CD4-positive, alpha-beta T cell treated with Interleukin-4 for 4 hours (primary cell): ENCODE measurements at regions not wholly inside any gene's neighbourhood (a gene's known extent, or its start where the extent isn't known, plus 50 kb on each side); places are given as distances from the start of the nearest gene placed in this dataset.
A peak's percentile ranks its signal among the peaks of the same experiment; 100 is the strongest.

Experiments used
- DNase-seq: peaks from one replicate; pipeline ENCODE4 v3.0.0-alpha.2; 2020

DNA sequence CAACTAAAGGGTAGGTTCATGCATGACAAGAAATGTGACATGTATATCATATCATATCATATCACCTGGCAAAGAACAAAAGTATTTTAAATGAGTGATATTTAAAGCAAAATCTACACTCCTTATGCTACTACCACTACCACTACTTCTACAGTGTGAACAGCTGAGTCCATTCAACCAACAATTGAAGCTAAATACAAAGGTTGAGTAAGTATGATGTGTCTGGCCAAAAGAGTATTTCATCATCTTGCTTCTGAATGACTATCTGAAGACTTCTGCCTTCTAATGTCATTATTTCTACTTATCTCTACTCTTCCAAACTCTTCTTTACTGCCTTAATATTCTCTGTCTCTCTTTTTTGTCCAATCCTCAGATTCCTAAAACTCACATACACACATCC is 292.6 kb upstream of the CAND1 start:
- no peak for DNase-seq

DNA sequence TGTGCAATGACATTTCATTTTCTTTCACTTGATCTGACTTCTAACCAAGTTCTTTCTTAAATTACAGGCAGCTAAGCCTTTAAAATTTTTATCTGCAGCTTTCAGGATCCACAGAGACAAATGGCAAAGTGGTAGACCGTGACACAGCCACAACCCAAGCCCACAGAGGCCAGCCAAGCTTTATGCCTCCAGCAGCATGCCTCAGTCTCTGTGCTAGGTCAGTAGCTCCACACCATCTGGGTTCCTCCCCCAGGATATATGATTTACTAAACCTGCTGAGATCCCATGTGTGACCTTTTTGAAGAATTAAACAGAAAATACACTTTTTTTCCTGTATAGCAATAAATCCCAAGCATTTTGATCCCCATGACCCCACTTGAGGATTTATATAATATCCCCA is 290.4 kb upstream of the CAND1 start:
- no peak for DNase-seq

DNA sequence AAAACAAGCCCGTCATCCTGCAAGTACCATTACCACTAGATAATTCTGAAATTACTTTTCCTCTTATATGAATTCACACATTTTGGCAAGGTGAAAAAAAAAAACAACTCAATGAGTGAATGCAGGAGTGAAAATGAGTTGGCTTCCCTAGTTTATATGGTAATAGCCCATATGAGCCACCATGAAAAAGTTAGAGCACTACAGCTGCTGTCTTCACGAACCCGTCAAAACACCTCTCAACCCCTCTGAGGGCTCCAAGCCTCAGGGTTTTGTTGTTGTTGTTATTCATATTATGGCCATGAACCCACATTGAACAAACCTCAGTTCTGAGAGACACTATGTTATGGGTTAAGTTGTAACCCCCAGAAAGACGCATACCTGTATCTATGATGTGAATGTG is 289.9 kb upstream of the CAND1 start:
- no peak for DNase-seq

DNA sequence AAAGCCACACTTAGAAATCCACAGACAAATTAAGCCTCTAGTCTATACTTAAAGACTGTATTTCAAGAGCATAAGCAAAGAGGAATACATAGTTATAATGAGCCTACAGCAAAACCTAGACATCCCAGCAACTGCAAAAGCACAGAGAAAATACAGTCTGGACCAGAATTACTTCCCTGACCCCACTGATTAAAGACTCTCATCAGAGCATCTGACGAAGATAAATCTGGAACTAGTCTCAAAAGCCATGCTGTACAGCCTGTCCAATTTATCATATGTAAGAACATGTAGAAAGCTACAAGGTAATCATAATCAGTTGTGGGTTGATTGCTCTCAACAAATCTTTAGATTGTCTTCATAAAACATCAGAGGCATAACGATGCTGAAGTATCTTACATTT is 285.1 kb upstream of the CAND1 start:
- no peak for DNase-seq

DNA sequence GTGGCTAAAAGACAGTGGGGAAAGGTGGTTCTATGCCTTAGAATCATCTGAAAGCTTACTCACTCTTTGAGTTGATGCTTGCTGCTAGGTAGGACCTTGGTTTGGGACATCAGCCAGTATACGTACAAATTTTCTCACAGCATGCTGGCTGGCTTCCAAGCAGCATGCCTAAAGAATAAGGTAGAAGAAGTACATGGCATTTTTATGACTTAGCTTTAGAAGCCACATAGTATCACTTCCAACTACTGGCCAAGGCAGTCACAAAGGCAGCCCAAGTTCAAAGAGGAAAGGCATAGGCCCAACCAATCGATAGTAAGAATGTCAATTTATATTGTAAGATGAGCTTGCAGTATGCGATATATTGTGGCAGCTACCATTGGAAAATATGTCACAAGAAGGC is 284.2 kb upstream of the CAND1 start:
- DNase-seq, result no peak

DNA sequence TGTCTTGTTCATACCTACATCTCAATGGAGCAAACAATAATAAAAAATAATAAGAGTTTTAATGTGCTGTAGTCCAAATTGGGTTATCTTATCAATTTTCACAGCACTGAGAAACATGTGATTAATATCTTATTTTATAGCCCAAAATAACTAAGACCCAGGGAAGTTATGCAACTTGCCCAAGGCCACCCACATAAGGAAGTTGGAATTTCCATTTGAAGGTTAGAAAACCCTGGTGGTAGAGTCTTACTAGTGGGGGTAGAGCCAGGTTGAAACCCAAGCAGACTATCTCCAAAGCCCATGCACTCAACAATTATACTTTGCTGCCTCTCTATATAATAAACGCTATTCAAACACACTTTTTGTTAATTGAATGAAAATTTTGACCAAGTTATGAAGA is 270.0 kb upstream of the CAND1 start:
- DNase-seq, result no peak

DNA sequence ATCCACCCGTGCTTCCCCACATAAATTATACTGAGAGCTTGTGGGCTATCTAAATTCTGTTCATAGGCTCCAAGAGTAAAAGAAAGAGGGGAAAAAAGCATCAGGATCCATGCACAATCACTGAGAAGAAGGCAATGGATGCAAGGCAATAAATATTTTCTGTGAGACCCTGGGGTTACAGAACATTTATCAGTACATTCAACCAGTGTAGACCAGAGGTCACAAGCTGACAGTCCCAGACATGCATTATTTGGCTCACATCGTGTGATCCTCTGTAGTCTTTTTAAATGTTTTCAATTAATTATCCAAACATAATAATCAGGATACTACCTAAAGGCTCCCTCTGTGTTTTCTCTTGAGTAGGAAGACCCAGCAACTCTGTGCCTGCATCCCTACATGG is 267.9 kb upstream of the CAND1 start:
- no peak for DNase-seq

DNA sequence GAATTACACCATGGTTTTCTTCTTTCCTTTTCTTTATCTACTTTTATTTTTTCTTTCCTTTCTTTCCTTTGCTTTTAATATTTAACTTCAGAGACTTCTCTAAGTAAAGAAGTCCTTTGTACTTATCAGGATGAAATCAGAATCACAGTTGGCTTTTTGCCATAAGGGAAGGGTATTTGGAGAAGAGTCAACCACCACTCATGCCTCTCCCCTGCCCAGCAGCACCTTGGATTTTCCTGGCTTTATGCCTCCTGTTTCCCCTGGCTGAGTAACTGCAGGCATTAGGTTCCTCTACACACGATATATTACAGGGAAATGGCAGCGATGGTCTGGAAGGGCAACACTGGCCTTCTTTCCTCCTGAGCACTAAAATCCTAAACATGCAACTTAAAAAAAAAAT is 266.4 kb upstream of the CAND1 start:
- DNase-seq, result no peak

DNA sequence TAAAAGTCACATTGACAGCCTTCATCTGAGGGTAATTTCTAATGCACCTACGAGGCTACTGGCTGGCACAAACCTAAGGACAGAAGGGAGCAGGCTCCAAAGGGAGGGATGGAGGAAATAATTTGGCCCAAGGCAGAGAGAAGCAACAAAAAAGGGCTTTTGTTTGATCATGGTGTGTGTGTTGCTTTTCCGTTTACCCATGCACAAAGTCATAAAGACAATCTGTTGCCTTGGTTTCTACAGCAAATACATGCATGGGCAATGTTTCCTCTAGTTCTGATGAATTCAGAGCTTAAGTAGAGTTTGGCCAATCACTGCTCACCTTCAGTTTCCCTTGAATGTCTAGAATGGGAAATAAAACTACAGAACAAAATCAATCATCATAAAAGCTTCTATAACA is 262.5 kb upstream of the CAND1 start:
- DNase-seq, result no peak

DNA sequence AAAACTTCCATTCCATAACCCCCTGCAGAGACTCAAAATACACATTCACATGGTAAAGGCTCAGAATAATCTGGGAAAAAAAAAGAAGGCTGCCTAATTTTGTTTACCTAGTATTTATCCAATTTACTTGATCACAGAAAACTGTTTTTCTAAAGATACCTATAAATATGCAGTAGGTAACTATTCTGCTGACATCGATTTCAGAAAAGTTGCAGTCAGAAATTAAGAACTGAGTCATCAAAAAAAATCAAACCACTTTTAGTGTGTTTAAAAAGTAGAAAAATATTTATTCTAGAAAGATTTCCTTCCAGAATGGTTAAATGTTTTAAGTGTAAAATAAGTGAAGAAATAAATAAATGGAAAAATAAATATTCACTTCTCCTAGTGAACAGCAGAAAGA is 254.5 kb upstream of the CAND1 start:
- DNase-seq, result no peak

DNA sequence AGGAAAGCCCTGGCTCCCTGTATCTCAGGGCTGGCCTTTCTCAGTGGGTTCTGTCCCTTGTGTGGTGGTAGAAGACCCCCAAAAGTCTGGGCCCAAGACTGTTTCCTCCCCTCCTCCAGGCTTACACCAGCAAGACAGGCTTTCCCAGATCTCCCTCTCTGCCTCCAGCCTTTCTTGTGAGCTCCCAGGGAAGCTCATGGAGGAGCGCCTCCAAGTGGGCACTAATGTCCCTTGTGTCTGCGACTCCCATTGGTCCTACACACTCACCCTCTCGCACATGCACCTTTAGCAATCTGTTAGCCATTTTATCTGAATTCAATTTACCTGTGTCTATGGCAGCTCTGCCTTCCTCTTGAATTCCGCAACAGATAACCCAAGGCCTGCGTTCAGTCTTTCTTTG is 251.1 kb upstream of the CAND1 start:
- no peak for DNase-seq

DNA sequence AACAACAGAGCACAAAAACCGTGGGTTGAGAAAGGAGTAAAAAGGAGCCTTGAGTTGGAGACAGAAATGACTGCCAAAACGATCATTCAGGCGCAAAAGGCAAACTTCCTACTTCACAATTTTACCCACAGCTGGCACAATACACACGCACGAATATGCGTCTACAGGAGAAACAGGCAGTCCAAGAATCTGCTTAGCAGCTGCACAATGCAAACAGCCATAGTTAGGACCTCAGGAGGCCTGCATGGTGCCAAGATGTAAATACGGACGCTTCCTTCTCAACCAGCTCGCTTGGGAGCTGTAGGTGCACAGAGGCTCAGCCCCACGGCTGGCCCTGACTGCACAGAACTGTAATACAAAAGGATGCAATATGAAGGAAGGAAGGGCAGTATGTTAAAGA is 250.1 kb upstream of the CAND1 start:
- DNase-seq, result no peak

DNA sequence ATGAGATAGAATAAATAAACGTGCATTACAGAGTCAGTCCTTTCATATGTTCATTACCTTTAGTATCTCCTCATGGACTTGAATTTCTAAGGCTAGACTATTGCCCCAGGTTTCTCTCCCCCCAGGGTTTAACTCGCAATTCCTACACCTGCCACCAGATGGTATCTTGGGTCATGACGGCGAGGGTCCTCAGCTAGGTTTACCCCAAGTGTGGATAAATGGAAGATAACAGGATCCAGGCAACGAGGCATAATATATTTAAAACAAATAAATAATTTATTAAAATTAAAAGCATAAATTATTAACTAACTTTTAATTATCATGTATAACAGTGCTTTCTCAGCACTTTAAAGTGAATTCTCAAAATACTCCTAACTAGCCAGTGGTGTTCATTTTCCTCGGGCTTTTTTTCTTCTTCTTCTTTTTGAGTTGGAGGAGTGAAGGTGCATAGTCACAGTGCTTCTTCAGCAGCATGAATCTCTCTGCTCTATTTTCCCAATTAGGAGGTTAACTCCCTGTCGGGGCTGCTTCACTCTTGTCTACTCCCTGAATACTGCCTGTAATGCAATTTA is 243.5 kb upstream of the CAND1 start:
- peak; percentile 22 for DNase-seq

DNA sequence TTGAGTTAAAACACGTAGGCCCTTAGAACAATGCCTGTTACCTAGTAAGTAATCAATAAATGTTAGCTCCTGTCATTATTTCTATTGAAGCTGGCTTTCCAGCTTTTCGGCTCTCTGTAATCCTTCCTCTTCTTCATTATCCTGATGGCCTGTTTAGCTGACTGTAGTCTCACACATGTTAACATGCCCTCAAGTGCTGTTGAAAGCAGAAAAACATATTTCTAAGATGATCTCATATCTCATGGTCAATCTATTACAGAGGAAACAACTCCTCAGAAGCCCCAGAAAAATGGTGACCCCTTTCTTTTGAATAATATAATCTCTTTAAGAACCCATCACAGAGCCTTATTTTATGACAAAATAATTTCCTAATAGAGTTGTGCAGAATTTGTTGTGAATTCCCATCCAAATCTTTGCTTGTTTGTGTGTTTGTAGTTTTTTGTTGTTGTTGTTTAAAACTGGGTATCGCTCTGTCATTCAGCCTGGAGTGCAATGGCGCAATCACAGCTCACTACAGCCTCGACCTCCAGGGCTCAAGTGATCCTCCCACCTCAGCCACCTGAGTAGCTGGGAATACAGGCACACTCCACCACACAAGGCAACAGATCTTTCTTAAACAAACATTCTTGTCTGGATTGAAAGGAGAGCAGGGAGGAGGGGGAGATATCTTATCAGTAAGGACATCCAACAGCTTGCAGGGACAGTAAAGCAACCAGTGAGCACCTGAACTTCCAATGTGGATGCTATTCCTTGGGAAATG is 242.5 kb upstream of the CAND1 start:
- DNase-seq, result no peak

DNA sequence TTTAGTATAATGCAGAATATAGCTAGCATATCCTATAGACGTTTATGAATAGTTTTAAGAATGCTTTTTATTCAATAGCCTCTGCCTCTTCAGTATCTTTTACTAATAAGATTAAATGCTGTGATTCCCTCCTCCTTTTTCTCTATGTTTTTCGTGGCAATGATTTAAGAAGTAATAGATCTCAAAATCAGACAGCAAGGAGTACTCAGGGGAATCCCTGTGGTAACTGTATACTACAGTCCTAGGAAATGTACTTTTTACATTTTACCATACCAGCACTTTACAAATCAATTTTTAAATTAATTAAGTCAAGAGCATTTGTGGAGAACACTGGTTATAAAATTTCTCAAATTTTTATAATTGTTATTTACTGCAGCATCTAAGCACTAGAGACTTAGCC is 240.6 kb upstream of the CAND1 start:
- no peak for DNase-seq

DNA sequence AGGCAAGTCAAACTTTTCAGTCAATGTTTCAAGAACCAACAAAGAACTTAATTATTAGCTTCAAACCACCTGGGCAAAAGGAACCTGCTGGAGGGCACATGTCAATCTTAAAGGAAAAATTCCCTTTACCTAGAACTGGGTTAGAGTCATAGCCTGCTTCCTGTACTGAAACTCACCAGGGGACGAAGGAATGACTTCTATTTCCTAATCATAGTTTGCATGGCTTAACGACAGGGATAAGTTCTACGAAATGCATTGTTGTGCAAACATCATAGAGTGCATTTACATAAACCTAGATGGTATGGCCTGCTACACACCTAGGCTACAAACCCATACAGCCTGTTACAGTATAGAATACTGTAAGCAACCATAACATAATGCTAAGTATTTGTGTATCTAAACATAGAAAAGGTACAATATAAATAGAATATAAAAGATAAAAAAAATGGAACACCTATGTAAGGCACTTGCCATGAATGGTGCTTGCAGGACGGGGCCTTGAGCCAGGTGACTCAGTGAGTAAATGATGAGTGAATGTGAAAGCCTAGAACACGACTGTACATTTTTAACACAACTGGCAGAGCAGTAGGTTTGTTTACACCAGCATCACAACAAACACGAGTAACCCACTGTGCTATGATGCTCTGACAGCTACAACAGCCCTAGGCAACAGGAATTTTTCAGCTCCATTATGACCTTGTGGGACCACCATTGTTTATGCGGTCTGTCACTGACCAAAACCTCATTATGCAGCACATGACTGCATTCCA is 234.9 kb upstream of the CAND1 start:
- no peak for DNase-seq

DNA sequence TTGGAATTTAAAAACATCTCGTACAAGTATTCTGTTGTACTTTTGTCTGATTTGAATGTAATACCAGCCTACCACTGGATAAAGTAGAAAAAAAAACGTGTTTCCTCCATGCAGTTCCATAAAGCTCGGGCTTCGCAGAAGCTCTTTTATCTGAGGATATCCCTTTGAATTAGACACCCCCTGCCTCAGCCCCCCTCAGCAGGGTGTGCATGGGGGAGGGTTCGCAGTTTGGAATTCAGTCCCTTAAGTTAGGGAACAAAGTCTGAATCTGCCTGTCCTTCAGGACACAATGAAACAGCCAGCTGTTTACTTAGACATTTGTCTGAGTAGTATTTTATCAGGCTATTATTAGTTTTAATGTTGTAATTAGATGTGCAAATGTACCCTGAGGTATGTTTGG is 234.0 kb upstream of the CAND1 start:
- no peak for DNase-seq

DNA sequence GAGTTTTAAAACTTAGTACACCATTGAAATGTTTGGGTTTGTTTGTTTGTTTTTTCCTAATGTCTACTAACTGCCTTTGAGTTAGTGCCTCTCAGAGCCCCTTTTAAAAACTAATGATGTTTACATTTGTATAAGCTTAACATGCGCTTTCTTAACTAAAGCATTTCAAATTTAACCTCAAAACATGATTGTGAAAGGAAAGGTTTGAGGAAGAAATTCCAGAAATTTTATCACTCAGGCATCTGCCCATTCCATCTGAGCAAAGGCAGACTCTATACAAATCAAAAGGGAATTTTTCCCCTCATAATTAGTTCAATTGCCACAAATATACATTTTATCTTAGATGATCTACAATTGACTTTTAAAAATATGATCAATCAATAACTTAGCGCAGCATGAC is 230.7 kb upstream of the CAND1 start:
- no peak for DNase-seq

DNA sequence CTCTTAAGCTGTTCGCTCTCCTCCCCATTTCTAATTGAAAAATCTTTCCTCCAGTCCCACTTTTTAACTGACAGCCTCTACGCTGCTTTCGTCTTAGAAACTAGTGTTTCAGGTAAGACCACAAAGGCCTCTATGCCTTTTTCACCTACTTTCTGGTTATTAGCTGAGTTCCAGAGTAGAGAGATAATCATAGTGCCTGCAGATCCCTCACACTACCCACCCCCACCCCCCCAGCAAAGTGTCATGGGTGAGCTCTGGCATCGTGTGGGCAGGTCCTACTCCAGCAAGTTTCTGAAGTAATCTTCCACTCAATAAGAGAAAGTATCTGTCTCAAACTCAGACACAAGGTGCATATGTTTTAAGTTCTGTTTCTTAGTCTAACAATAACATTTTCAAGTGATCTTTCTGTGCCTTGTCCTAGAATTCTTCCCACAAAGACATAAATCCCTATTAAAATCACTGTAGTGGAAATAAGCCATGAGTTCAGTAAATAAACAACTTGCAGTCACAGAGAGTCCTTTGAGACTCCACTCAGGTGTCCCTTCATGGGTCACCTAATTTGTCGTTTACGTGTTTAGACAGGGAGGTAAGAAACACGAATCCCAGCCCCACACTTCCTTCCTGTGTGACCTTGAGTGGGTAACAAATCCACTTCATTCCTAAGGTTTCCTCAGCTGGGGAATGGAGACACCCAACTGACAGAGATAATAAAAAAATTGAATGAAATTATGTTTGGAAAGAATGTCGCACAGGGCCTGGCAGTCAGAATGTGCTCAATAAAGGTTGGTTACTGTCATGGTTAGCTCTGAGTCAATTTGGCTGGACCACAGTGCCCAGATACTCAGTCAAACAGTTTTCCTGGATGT is 228.9 kb upstream of the CAND1 start:
- DNase-seq, result no peak

DNA sequence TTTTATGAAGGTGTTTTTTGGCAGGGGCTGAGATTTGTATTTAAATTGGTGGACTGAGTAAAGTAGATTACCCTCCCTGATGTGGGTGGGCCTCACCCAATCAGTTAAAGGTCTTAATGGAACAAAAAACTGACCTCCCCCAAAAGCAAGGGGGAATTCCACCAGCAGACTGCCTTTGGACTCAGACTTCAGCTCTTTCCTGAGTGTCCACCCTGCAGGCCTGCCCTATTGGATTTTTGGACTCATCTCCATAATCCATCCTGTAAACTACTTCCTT is 228.4 kb upstream of the CAND1 start:
- no peak for DNase-seq

DNA sequence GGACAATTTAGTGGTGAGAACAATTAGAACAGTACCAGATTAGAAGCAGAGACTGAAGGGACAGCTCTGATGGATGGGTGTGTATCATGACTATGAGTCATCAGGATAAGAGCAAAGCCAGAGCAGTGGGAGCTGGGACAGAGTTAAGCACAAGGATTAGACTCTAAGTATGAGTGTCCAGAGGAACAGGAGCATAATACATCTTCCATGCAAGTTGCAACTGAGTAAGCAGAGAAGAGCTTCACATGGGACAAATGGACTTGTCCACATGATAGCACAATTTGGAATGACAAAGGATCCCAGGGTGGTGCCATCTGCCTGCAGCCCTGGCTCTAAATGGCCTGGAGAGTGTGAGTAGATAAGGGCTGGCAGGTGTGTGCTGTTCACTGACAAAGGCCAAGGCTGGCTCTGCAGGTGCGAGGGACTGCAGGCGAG is 226.4 kb upstream of the CAND1 start:
- DNase-seq, result no peak

DNA sequence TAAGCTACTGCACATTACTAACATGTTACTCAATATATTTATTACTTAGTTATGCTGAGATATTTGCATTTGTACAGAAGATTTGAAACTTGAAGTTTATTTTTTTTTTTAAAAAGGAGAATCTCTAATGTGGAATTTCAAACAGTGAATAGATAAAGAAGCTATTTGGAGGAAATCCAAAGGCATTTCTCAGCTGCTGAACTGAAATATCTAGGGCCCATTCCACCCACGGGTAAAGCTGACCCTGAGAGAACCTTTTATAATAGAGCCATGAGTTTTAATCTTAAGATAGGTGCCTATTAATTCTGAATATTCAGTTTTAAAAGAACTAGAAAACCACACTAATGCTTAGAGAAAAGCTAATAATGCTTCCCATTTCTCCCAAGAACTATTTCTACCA is 225.4 kb upstream of the CAND1 start:
- no peak for DNase-seq

DNA sequence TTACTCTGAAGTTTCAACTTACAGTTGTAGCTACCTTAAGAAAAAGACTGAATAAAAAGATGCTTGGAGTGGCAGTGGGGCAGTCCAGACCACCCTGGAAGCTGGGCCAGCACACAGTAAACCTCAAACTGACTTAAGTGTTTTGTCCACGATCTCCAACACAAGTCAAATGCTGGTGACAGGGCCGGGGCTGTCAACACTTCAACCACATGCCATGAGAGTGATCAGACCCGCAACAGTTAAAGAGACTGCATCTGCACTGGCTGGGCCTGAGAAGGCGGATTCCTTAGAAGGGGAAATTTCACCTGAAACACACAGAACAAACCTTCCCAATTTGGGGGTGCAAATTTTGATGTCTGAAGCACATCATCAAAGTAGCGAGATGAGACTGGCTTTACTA is 223.5 kb upstream of the CAND1 start:
- DNase-seq, result no peak

DNA sequence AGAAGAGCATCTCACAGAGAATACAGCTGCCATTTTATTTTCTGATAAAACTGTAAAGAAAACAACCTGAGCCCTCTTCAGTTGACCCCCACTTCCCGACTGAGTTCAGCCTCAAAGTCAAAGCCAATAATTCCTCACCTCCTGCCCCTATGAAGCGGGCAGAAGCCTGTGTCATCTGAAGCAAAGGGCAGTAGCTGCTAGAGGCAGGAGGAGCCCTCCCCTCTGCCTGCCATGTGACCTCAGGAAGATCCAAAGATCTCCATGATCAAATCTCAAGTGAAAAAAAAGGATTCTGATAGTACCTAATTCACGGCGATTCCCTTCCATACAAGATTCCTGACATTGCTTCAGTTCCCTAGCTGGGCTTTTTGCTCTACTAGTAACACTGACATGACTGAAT is 223.1 kb upstream of the CAND1 start:
- DNase-seq, result no peak
